GM23248 (cell line): ENCODE measurements at regions not wholly inside any gene's neighbourhood (a gene's known extent, or its start where the extent isn't known, plus 50 kb on each side); places are given as distances from the start of the nearest gene placed in this dataset.

ENCODE experiments used
- EZH2 ChIP-seq: fragments of 200-600 bp; sonication (generic); IDR thresholded peaks from 2 replicates; pipeline ENCODE4 v1.6.1; 2018; ENCODE audit warnings: antibody characterized with exemption, mild to moderate bottlenecking; ENCODE audit not compliant: insufficient read depth, poor library complexity, severe bottlenecking
- EZH2phosphoT487 ChIP-seq: fragments of 200-600 bp; sonication (generic); IDR thresholded peaks from 2 replicates; pipeline ENCODE4 v1.6.1; 2018; ENCODE audit warnings: antibody characterized with exemption, moderate library complexity, mild to moderate bottlenecking, low read depth; ENCODE audit not compliant: insufficient read depth

- no peak for TF ChIP-seq EZH2phosphoT487
- TF ChIP-seq EZH2, result no peak
Observed at GRCh38 chr1:147076442-147076841, 95.8 kb downstream of the PRKAB2 start.
